NCI-H748 (cell line): ENCODE measurements at regions not wholly inside any gene's neighbourhood (a gene's known extent, or its start where the extent isn't known, plus 50 kb on each side); places are given as distances from the start of the nearest gene placed in this dataset.
"Not testable (repeated sequence)": the region's sequence is repeated elsewhere in the genome, so short reads cannot be mapped to it uniquely, and the experiment has no call there.

Source experiments
- DNase-seq: peaks from one replicate; lab custom pipeline; 2025; ENCODE audit not compliant: unreplicated experiment; lab: John Stamatoyannopoulos, UW

DNA sequence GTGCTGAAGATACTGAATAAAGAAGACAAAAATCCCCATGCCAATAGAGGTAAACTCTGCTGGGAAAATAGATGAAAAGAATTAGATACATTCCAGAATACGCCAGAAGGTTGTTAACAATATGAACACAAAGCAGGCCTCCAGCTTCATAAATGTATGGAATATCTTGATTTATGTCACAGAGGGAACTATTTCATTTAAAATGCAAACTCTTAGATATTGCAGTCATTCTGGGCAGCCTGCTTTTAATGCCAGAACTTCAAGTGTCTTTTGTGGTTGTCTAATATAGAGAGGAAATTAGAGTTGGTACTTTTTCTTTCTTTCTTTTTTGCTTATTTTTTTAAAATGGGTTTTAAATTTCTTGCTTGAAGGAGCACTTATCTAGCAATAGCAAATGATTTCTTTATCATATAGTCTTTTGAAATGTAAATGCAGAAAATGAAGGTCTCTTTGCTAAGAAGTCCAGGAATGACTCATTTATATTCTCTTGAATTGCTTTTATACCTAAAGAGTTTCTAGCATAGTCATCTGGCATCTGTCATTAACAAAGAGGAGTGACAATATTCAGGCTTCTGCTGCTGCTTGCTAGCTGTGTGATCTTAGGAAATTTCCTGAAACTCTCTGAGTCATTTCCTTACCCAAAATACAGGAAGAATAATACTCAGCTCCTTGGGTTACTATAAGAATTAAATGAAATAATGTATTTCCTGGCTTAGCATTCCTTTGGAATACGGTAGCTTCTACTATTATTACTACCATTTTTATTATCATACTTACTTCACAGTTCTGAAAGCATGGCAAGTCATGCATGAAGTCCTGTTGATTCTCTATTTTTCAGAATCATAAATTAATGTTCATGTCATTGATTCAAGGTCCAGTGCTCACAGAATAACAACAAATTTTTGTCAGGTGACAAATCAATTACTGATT lies 527.6 kb downstream of the DIPK2A start:
- no peak for DNase-seq

- no peak for DNase-seq
Observed at GRCh38 chr3:144501467-144501866, 529.8 kb downstream of the DIPK2A start.

DNA sequence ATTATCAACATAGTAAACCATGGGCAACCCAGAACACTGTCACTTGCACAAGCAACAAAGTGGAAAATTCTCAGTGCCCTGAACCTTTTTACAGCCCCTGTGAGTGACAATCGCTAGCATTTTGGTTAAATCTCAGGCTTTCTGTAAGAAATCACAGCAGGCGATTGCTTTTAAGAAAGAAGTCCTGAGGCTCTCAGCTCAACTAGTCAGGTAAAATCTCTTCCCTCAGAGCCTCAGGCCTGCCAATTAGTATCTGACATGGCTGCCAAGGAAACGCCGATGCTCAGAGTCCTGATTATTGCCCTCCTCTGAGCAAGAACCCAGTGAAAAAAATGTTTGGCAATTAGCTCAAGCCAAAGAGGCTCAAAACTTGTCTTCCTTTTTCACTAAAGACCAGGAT lies 530.8 kb downstream of the DIPK2A start:
- DNase-seq = no peak

GRCh38 chr3:144506375-144506774 lies 534.8 kb downstream of the DIPK2A start:
- not testable (repeated sequence) for DNase-seq

DNA sequence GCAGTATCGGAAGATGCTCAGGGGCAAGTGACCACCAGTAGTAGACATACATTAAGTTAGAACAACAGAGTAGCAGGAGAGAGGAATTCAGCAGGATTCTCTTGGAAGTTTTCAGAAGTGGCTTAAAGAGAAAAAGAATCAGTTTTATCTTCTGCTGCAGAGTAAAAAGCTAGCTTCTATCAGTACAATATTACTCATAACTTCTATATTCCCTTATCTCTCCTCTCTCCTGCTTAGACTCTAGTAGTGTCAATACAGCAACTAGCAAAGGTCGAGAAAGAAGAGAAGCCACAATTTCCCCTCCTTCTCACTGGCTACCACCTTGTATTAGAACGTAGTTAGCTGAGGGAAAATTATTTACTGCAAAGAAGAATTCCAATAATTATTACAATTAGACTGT lies 539.7 kb downstream of the DIPK2A start:
- no peak for DNase-seq

DNA sequence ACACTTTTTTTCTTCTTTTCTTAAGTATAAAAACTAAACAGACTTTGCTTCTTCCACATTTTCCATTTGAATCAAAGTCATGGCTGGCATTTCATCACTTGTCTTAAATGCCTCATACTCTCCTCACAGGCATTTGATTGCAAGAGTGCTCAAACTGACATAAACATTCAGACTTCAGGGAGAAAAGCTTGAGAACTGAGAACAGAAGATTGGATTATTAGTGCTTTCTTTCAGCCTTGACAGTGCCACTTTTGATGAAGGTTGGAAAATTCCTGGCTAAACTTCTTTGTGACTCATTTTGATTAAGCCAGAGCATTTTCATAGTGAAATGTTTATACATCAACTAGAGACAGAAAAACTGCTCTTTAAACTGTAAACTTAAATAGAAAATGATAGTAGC lies 544.4 kb downstream of the DIPK2A start:
- DNase-seq = no peak

GRCh38 chr3:144516589-144516988 lies 545.0 kb downstream of the DIPK2A start:
- DNase-seq = no peak

- DNase-seq = no peak
Observed at GRCh38 chr3:144521131-144521530, 549.5 kb downstream of the DIPK2A start.

DNA sequence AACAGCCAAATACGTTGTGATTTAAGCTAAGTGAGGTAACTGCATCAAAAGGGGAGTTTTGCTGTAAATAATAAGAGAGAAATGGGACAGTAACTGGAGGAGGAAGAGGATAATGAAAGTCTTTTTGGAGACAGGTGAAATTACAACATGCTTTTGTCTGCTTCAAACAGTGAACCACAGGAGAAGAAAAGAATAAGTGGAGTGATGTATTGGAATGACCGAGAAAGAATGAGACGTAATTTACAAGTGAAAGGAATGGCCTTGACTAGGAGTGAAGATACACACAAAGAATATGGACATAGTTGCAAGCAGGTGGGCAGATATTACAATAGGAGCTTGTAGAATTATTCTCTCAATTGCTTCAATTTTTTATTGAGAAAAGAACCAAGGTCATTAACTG lies 550.8 kb downstream of the DIPK2A start:
- DNase-seq = no peak

DNA sequence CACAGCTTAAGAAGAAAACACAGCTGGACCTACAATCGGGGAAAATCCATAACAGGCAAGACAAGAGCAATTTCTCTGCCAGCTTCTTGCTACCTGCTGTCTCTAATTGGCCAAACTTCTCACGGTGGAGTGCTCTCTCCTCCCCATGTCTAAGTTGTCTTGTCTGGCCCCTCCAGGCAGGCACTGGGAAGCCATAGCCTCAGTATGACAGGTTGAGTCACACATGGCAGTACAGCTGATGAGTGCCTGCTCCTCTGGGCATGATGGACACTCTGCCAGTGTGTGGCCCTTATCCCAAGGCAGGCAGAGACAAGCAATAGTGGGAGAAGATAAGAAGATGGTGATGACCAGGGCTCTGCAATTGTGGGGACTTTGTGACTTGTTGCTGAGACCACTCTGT lies 551.8 kb downstream of the DIPK2A start:
- DNase-seq = no peak

DNA sequence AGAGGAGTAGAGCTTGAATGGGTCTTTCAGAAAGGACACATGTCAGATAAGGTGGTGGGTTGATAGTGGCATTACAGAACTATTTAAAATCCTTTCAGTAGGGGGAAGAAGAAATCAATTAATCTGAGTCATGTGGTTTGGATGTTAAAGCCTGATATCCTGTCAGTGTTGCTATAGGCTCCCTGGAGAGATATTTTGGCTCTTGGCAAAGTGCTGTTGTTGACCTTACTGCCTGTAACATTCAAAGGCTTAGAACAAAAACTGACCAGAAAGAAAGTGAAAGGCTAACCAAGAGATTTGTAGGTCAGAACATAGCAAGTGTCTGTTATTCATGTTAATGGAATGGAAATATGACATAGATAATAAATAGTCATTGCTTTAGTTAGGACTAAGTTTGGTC lies 552.9 kb downstream of the DIPK2A start:
- DNase-seq = no peak

GRCh38 chr3:144529566-144529965 lies 557.9 kb downstream of the DIPK2A start:
- DNase-seq = no peak

GRCh38 chr3:144544871-144545270 lies 573.2 kb downstream of the DIPK2A start:
- DNase-seq = no peak

GRCh38 chr3:144546539-144546938 lies 574.9 kb downstream of the DIPK2A start:
- no peak for DNase-seq

- DNase-seq = no peak
Observed at GRCh38 chr3:144548346-144548745, 576.7 kb downstream of the DIPK2A start.

- no peak for DNase-seq
Observed at GRCh38 chr3:144549166-144549565, 577.5 kb downstream of the DIPK2A start.

DNA sequence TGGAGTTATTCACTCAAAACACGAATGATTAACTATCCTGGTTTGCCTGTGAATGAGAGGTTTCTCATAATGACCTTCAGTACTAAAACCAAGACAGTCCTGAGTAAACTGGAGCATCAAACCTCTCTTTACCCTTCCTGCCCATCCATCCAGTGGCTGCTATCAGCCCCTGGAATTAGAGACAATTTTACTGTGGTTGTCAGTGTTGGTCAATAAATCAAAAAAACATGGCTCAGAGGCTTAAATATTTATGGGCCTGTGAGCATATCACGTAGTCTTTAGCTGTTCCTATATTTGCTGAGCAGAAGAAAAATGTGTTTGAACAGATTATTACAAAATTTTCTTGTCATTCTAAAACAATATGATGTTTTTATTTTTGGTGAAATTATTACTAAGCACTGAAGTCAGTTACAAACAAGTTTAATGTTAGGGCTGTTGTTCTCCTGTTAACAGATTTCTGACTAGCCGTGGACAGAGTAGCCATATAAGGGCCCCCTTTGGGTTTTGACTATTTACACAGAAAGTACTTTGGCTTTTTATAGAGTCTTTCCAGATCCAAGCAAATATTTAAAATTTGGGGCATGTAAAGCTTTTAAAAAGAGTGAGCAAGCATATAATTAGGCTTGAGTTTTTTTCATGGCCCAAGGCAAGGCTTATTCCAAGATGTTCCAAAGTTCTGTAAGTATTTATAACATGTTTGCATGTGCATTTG lies 580.9 kb downstream of the DIPK2A start:
- DNase-seq = no peak

DNA sequence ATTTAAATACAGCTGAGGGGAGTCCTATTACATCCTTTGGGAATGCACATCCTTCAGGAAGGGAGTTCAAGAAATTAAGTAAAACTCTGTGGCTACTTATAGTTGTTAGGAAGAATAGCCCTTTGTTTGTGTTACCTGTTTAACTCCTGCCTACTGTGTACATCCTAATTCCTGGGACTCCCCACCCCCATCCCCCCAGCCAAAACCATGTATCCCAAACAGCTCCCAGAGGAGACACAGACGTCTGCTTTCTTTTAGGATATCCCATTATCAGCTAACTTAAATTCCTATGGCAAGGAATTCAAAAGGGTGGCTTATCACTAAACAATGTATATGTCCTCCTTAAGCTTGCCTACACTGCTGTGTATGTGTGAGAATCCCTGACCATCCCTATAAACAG lies 581.7 kb downstream of the DIPK2A start:
- no peak for DNase-seq

GRCh38 chr3:144554889-144555288 lies 583.3 kb downstream of the DIPK2A start:
- DNase-seq = no peak

GRCh38 chr3:144556392-144556791 lies 584.8 kb downstream of the DIPK2A start:
- DNase-seq = no peak

DNA sequence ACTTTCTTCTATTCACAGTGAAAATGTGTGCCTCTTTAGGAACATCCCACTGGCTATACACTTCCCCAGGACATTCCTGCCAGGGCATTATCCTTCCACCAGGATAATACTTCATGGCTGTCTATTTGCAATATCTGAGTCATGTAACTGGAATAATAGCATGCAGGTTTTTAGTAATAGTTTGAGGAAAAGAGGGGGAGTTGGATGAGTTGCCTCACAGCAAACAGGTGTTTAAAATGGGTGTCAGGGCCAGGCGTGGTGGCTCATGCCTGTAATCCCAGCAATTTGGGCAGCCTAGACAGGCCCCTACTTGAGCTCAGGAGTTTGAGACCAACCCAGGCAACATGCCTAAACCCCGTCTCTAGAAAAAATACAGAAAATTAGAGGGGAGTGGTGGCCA lies 585.9 kb downstream of the DIPK2A start:
- no peak for DNase-seq

GRCh38 chr3:144564011-144564410 lies 592.4 kb downstream of the DIPK2A start:
- no peak for DNase-seq
